NCI-H524 (cell line): ENCODE measurements at regions not wholly inside any gene's neighbourhood (a gene's known extent, or its start where the extent isn't known, plus 50 kb on each side); places are given as distances from the start of the nearest gene placed in this dataset.
"Not testable (repeated sequence)": the region's sequence is repeated elsewhere in the genome, so short reads cannot be mapped to it uniquely, and the experiment has no call there.

ENCODE experiments used
- DNase-seq, 2 experiments: peaks; one replicate each; lab custom pipeline; 2025; lab: John Stamatoyannopoulos, UW

DNA sequence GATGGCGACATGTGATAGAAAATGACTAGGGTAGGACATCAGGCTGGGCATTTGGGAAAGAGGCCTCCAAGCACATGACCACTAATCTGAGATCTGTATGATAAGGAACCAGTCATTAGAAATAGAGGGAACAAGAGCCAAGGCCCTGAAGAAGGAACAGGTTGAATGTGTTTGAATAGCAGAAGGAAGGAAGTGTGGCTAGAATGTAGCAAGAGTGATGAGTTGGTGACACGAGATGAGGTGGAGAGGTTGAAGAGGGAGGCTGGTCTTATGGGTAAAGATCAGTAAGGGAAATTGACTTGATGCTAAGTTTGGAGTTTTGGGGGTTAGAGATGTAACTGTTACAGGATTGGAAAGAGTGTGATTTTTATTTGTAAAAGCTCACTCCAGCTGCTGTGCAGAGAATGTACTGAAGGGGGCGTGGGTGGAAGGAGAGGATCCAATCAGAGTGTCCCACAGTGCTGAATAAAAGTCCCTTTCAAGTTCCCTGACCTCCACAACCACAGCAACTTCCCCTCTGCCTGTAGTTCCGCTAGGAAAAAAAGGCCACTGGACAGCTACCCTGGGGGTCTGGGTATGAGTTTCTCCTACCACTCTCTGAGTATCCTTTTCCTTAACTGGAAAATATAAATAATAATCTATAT, 295.0 kb downstream of the OMA1 start:
- peak in 1 of 2 experiments; percentile 16 for DNase-seq

DNA sequence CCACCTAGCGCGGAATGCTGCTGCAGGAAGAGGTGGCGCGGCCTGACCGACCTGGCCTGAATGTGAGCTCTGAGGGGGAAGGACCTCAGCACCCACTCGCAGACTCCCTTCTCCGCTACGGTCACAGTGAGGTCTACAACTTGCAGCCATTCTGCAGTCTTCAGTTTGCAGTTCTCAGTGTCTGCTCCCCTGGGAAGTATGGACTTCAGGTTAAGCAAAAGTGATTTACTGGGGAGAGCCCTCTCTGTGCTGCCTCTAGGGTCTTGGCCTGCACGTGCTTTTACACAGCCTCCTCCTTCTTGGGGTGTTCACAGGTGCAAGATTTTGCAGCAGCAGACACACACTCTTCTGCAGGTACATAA, 296.0 kb downstream of the OMA1 start:
- DNase-seq: no peak

DNA sequence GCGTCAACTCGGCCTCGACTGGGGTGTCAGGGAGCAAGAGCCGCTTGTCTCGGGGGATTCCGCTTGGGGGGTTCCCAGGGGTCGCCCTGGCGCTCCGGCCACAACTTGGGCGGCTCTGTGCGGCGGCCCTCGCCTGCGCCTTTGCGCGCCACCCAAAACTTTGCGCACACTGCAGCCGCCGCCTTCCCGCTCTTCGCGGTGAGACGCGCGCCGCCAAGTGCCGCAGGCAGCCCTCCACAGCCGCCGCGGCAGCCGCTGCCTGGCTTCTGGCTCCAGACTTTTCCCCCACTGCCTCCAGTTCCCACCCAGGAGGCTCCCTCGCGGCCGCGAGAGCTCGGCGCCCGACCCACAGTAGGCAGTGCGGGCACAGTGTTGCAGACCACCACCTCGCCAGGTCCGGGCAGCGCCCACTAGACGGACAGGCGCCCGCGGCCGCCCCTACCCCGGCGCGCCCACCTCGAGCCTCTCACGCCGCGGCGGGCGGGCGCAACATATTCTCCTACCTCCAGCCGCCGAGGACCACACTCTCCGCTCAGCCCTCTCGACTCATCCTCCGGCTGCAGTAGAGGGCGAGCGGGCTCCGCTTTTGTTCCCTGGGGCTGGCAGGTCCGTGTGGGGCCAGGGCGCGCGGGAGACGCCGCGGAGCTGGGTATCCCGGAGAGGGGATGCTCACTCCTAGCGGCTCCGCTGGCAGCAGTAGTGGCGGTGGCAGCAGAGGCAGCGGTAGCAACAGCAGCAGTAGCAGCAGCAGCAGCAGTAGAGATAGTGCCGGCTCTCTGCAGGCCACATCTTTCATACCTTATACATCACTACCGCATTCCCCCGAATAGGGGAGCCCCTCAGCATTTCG, 296.6 kb downstream of the OMA1 start:
- DNase-seq: peak in 1 of 2 experiments; percentile 68

DNA sequence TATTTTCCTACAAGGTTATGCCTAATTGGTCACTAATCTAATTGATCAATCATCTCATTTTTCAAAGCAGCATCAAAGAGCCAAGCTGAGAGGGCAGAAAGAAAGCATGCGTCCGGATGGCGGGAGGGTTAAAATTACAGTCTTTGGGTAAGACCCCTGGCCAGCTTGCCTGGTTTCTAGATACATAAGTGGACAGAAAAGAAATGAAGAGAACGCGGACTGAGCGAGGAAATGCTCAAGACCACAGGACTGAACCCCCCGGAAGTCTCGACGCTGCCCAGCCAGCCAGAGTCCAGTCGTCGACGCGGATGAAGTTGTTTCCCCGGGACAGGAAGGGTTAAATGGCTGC, 297.2 kb downstream of the OMA1 start:
- no peak for DNase-seq

DNA sequence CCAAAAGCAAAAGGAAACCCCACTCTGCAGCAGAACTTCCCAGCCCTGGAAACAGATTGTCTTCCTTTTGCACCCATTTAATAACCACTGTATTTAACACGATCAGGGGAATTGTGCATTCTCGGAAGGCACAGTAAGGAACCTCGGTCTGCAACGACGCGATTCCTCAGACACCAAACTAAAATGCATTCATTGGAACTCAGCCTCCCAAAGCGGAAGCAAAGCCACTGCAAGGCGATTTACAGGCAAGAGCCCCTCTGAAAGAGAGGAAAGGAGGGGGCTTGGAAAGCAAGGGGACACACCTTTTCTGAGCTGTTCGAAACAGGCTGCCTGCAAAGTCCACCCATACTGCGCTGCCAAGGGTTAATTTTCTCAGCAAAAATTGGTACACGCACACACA, 297.7 kb downstream of the OMA1 start:
- no peak for DNase-seq

DNA sequence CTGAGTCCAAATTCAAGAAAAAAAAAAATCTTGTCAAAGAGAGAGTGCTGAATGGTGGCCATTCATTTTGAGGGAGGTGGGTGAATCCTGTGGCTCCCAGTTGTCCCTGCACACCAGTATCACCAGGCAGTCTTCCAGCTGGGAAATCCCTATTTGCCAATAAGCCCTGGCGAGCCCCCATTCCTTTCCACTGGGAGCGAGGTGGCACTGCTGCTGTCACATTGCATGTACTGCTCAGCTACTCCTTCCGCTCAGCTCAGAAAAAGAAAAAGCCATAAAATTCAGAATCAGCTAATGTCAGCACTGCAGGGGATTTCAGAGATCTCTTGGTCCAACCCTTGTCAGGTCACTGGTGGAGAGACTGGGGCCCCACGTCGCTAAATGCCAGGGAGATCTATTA, 298.5 kb downstream of the OMA1 start:
- no peak for DNase-seq

DNA sequence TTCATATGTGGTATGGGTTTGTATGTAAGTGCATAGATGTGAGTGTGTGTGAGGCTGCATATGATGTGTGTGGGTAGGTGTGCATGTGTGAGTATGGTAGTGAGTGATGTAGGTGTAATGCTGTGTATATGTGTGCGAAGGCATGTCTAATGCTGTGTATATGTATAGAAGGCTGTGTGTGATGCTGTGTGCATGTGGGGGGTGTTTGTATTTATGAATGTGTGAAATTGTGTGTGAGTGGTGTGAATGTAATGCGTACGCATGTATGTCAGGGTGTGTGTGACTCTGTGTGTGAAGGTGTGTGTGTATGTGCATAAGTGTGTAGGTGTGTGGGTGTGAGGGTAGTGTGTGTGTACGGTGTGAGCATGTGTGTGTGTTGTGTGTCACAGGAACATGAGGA, 300.0 kb downstream of the OMA1 start:
- DNase-seq: no peak

DNA sequence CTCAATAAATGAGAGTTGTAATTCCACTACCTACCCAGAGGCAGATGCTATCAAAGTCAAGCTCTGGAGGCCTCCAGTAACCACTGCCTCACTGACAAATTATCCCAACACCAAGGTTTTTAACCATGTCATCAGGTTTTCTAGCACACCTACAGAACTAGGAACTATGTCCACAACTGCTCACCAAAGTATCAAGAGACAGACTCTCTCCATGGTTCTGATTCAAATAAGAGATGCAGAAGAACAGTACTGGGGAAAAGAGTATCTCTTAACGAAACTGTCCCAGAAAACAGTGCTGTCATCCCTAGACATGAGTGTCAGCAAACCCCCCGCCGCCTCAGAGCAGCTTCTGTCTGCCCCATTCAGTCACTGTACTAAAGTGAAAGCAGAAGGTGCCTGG, 301.7 kb downstream of the OMA1 start:
- DNase-seq: no peak

DNA sequence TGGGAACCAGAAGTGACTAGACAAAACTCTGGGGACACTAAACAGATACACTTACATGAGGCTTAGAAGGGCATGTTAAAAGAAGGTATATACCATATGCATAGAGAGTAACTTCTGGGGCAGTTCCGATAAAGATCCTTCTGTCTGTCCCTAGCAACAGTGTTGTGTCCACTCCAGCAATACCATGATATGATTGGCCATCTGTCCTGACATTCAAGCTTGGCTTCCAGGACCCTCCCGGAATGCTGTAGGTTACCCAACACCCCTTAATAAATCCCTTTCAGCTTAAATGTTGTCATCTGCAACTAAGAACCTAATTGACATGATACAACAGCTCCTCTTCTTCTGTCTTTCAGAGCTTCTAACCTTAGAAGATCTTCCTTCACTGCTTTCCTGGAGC, 307.7 kb downstream of the OMA1 start:
- DNase-seq: no peak

DNA sequence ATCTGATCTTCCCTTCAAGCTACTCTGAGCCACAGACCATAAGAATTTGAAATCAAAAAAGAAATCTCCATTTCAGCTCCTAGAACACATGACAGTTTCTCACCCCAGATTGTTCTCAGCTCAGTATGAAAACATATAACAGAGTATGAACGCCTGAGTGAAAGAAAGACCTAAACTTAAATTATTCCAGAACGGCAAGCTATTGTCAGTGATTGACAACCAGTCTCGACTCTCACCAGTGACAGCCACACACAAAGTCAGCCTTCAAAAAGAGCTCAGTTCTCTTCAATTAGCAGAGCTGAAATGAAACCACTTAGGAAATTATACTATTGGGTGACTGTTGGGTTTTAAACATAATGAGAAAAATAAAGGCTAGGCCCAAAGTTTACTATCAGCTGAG, 312.8 kb downstream of the OMA1 start:
- DNase-seq: no peak

DNA sequence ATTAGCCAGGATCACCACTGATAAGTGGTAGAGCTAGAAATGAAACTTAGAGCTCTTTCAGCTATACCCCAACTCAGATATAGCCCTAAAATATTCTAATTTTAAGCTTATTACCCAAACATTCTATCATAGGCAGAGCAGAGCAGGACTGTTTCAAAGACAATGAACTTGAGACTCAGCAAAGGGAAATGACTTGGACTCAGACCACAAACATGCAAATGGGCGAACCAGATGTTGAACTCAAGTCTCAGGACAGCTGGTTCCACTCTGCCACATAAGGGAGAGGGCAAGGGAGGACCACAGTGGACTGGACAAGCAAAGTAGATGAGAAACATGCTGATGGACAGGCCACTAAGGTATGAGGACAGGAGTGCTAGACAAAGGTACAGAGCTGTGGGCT, 315.3 kb downstream of the OMA1 start:
- no peak for DNase-seq

DNA sequence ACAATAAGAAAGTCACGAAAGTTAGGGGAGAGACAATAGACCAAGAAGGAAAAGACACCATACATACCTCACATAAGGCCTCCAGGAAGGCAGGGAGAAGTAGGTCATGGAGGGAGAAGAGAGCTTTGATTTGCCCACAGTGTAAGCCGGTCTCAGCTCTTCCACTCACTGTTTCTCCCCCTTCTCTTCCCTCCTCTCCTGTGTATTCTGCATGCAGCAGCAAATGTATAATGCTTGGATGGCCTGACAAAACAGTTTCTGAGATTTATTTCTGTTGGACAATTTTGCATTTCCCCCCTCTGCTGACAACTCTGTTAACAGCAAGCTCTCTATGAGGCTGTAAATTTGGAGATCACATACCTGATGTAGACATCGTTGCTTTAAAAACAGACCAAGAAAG, 318.9 kb downstream of the OMA1 start:
- DNase-seq: no peak

DNA sequence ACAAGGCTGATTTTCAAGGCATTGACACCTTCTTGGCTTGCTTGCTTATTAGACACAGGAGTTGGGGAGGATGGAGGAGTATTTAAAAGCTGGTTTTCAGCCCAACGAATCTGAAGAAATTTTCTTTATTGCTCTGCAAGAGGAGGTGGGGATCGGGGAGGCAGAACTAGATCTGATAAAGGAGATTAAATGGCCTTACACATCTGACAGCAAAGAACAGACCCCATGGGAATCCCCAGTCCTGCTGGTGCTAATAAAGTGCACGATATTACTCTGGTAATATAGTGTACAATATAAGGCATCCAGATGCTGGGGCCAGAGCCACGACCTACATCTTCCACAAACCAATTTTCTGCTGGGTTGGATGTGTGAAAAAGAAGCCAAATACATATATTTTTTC, 323.0 kb downstream of the OMA1 start:
- no peak for DNase-seq

DNA sequence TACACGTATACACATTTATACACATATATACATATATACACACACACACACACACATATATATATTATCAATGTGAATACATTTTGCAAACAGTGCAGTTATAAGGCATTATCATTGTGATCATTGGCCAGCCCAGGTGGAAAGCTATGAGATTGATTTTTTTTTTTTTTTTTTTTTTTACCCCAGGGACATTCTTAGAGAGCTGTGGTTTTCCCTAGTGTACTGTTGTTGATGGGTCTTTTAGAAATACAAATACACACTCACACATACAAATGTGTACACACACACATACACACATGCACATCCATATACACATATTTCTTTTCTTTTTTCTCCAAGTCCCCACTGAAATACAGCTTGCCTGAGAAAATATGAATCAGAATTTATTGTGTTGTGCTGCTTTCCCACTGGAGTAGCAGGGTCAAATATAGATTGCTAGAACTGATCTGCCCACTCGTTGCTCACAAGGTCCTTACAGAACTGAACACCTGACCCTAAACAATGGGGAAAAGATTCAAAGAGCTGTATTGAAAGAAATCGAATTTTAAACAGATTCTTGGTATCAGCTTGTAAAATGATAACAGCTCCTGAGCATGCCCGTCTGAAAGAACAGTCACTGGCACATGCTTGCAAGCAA, 325.6 kb downstream of the OMA1 start:
- DNase-seq: no peak

DNA sequence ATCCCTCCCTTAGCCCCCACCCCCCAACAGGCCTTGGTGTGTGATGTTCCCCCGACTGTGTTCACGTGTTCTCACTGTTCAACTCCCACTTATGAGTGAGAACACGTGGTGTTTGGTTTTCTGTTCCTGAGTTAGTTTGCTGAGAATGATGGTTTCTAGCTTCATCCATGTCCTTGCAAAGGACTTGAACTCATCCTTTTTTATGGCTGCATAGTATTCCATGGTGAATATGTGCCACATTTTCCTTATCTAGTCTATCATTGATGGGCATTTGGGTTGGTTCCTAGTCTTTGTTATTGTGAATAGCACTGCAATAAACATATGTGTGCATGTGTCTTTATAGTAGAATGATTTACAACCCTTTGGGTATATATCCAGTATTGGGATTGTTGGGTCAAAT, 330.4 kb downstream of the OMA1 start:
- DNase-seq: not testable (repeated sequence)

DNA sequence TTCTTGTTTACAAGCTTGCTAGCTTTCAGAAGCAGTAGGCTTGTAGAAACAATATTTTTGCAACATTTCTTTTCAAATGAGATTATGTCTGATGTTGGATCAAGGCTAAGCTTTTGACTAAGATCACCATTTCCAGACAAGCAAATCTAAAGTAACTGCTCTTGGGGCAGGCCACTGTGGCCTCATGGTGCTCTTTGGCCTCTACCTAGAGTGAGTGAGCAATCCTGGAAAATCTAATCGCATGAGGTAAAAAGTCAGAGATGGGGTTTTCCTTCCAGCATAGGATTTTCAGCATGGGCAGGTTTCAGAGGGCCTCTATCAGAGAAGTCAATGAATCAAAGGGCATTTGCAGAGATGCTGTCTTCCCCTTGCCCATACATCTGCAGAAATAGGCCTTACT, 331.9 kb downstream of the OMA1 start:
- no peak for DNase-seq

DNA sequence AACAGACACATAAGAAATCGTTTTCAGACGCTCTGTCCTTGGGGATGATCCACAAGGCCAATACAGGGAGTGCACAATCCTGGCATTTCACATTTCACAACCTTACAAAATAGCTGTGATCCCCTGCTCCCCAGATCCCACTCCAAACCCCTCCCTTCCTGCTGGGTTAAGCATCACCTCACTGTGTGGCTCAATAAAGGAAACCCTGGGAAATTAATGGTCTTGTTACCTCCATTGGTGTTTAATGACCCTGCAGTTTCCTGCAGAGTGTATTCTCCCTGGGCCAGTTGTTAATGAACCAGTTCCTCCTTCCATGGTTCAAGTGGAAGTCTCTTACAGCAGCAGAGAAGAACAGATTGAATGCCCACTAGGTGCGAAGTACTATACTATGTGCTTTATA, 334.7 kb downstream of the OMA1 start:
- no peak for DNase-seq

DNA sequence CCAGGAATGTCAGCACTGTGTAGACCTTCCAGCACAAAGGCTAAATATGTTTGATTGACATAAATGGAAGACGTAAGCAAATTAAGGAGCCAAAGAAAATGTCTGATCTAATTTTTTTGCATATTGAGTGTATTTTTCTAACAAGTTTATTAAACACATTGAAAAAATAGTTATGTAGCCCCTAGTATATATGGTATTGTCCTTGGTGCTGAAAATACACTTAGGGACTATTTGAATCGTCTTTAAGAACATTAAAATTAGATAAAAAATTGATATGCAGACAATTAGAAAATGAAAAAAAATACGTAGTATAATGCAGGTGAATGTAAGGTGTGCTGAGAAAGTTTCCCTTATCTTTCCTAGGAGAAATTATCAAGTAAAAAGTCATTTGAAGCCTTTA, 337.0 kb downstream of the OMA1 start:
- DNase-seq: no peak

DNA sequence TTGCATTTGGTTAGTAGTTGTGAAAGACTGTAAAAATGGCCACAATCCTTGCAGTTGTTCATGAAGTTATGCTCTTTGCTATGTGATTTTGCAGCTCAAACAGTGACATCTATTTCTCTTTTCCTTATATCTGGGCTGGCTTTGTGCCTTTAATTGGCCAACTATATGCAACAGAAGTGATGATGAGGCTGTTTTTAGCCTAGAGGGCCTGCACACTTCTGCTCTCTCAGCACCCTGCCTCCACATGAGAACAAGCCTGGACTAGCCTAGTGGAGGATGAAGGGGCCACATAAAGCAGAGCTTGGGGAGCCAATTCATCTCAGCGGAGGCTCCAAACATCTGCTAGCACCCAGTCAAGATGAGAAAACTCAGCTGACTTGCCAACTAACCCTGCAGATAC, 339.8 kb downstream of the OMA1 start:
- DNase-seq: peak in 1 of 2 experiments; percentile 16

DNA sequence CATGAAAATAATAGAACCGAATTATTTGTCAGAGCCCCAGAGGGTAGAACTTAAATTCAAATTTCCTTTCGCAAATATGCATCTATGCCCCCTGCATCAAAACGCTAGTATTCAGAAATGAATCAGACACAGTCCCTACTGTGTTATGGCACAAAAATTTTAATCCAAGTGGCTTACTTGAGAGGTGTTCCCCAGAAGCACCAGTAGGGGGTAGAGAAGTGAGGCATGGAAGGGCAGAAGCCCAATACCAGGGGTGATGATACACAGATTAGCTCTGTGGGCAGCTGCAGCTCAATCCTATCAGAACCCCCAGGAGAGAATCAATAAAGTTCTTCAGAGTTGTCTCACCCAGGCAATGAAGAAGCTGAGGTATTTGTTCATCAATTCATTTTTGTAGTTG, 342.2 kb downstream of the OMA1 start:
- no peak for DNase-seq

DNA sequence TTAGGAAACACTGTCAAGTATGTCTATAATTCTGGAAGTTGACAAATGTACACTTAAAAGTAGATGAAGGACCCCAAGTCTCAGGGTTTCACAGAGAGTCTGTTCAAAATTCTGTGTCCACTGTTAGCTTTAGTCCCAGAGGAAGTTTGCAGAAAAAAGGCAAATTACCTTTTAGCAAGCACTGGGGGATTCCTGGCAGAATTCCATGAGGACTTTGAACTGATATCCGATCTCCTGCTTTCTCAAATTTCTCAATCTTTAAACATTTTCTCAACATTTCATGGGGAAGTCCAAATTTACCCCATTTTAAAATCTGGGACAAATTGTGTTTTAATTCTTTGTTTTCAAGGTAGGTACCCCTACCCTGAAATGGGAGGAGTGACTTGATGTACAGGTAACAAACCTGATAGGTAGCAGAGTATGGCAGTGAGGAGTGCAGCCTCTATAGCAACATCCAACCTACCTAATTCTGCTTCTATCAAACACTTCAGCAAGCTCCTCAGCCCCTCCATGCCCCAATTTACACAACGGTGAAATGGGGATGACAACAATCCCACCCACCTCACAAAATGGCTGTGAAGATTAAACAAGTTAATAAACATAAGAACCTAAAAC, 344.9 kb downstream of the OMA1 start:
- DNase-seq: no peak

DNA sequence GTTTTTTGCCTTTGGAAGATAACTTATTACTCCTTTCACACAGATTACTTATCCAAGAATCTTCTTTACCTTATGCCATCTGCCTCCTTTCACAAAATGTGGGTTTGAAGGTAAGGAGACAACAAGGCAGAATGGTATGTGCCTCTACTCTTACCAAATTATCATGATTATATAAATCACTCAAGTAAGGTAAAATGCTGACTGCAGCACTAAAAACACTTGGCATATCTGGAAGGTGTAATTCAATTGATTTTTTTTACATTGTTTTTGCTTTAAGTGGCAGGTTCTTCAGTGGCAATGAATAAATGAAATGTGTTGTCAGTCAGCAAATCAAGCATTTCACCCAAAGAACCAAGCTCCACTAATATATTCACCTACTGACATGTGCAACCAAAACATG, 346.1 kb downstream of the OMA1 start:
- DNase-seq: no peak

DNA sequence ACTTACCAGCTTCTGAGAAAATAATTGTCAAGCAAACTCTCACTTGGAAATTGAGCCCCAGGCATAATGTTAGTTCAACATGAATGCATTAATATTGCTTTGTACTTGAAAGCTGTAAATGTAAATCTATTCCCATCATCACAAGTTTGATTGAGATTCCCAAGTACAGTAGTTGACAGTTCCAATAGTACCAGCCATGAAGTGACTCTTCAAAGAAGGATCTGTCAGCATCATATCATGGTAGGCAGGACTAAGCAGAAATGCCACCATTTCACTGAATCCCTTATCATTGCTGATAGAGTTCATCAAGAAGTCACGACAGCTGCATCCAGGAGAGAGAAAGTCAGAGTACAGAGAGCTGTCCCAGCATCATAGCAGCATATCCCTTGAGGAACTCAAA, 348.7 kb downstream of the OMA1 start:
- no peak for DNase-seq
